GM18511 (cell line): ENCODE measurements at regions not wholly inside any gene's neighbourhood (a gene's known extent, or its start where the extent isn't known, plus 50 kb on each side); places are given as distances from the start of the nearest gene placed in this dataset.
A peak's percentile ranks its signal among the peaks of the same experiment; 100 is the strongest.

Source experiments
- ATAC-seq: cut with Tn5 transposase; IDR thresholded peaks from one replicate; pipeline ENCODE4 v1.9.1; 2021; ENCODE audit warnings: mild to moderate bottlenecking, moderate library complexity; ENCODE audit not compliant: unreplicated experiment

- no peak for ATAC-seq
Measured at GRCh38 chr5:5665225-5666075, 243.0 kb downstream of the ICE1 start.

GRCh38 chr5:5658889-5659465 lies 236.5 kb downstream of the ICE1 start:
- ATAC-seq = no peak

- peak; percentile 69 for ATAC-seq
Measured at GRCh38 chr5:5658226-5658625, 235.7 kb downstream of the ICE1 start.

- no peak for ATAC-seq
Measured at GRCh38 chr5:5652181-5652580, 229.7 kb downstream of the ICE1 start.

GRCh38 chr5:5650949-5651348 lies 228.5 kb downstream of the ICE1 start:
- ATAC-seq = no peak

- ATAC-seq = peak; percentile 44
Measured at GRCh38 chr5:5650242-5650641, 227.8 kb downstream of the ICE1 start.

- no peak for ATAC-seq
Measured at GRCh38 chr5:5649641-5650040, 227.2 kb downstream of the ICE1 start.

GRCh38 chr5:5648694-5649093 lies 226.2 kb downstream of the ICE1 start:
- ATAC-seq = no peak

GRCh38 chr5:5645891-5646290 lies 223.4 kb downstream of the ICE1 start:
- no peak for ATAC-seq

GRCh38 chr5:5645198-5645597 lies 222.7 kb downstream of the ICE1 start:
- ATAC-seq = no peak

GRCh38 chr5:5644249-5644648 lies 221.8 kb downstream of the ICE1 start:
- ATAC-seq = no peak

GRCh38 chr5:5643481-5643880 lies 221.0 kb downstream of the ICE1 start:
- ATAC-seq = no peak

GRCh38 chr5:5638211-5638610 lies 215.7 kb downstream of the ICE1 start:
- ATAC-seq = no peak

- no peak for ATAC-seq
Measured at GRCh38 chr5:5637173-5637572, 214.7 kb downstream of the ICE1 start.

GRCh38 chr5:5634817-5635216 lies 212.3 kb downstream of the ICE1 start:
- ATAC-seq = no peak

- ATAC-seq = no peak
Measured at GRCh38 chr5:5633579-5633978, 211.1 kb downstream of the ICE1 start.

GRCh38 chr5:5632678-5633077 lies 210.2 kb downstream of the ICE1 start:
- ATAC-seq = no peak

- ATAC-seq = no peak
Measured at GRCh38 chr5:5629607-5629978, 207.1 kb downstream of the ICE1 start.

GRCh38 chr5:5628866-5629606 lies 206.6 kb downstream of the ICE1 start:
- ATAC-seq = no peak

- no peak for ATAC-seq
Measured at GRCh38 chr5:5626412-5626811, 203.9 kb downstream of the ICE1 start.

GRCh38 chr5:5625491-5625890 lies 203.0 kb downstream of the ICE1 start:
- ATAC-seq = no peak

- no peak for ATAC-seq
Measured at GRCh38 chr5:5623397-5623796, 200.9 kb downstream of the ICE1 start.
